Panc1 (cell line): ENCODE measurements at regions not wholly inside any gene's neighbourhood (a gene's known extent, or its start where the extent isn't known, plus 50 kb on each side); places are given as distances from the start of the nearest gene placed in this dataset.

ENCODE experiments used
- ATAC-seq: fragments of 200-7000 bp; cut with Tn5 transposase; 2 replicates; pipeline ENCODE4 v1.9.1; 2020; ENCODE audit warnings: mild to moderate bottlenecking, moderate library complexity
- BruUV-seq: library from RNA; stranded (reverse); fragments of 400-500 nt; replicated peaks from 2 replicates; lab custom pipeline; 2021; lab: Mats Ljungman, UMichigan
- CTCF ChIA-PET: fragments of 300-600 bp; sonication (Branson Sonifier 250); formaldehyde crosslinking; loops from one replicate; lab custom pipeline; 2022; ENCODE audit warnings: antibody characterized with exemption; lab: Charles Lee
- POLR2A ChIA-PET: fragments of 300-600 bp; sonication (Branson Sonifier 250); formaldehyde crosslinking; loops from one replicate; lab custom pipeline; 2022; ENCODE audit warnings: antibody characterized with exemption; lab: Charles Lee
- DNase-seq: peaks from one replicate; pipeline ENCODE4 v3.0.0-alpha.2; 2010; ENCODE audit warnings: low read depth, low spot score
- H3K27ac ChIP-seq: 2 replicates; pipeline ENCODE4 v1.5.1; 2011; ENCODE audit warnings: mild to moderate bottlenecking, low read length, inconsistent platforms
- H3K27me3 ChIP-seq: fragments of 200-500 bp; sonication (Bioruptor generic); 2 replicates; pipeline ENCODE4 v1.6.0; 2014; ENCODE audit warnings: low read length, inconsistent platforms; ENCODE audit not compliant: control insufficient read depth, insufficient read depth
- H3K36me3 ChIP-seq: fragments of 200-500 bp; sonication (Bioruptor generic); 2 replicates; pipeline ENCODE4 v1.5.1; 2014; ENCODE audit warnings: inconsistent platforms, mild to moderate bottlenecking, low read length, moderate library complexity; ENCODE audit not compliant: control insufficient read depth, insufficient read depth
- H3K4me1 ChIP-seq: 2 replicates; pipeline ENCODE4 v1.5.1; 2011; ENCODE audit warnings: inconsistent platforms, mild to moderate bottlenecking, low read length, moderate library complexity; ENCODE audit not compliant: control insufficient read depth, insufficient read depth
- H3K4me3 ChIP-seq, 2 experiments: 2 replicates each; pipeline ENCODE4 v1.5.1; 2011 to 2012; ENCODE audit warnings: low read depth in 2 of 2, low read length in 2 of 2, mild to moderate bottlenecking in 2 of 2, inconsistent platforms in 1 of 2, moderate library complexity in 1 of 2
- H3K9me3 ChIP-seq: fragments of 200-500 bp; sonication (Bioruptor generic); 2 replicates; pipeline ENCODE4 v1.5.1; 2014; ENCODE audit warnings: low read depth, mild to moderate bottlenecking, inconsistent platforms, low read length, moderate library complexity; ENCODE audit not compliant: control insufficient read depth, insufficient read depth
- CTCF ChIP-seq: fragments of 450-650 bp; IDR thresholded peaks from 2 replicates; pipeline ENCODE4 v1.5.1; 2017; ENCODE audit warnings: mild to moderate bottlenecking
- POLR2AphosphoS5 ChIP-seq: IDR thresholded peaks from 2 replicates; pipeline ENCODE4 v1.6.1; 2012; ENCODE audit warnings: mild to moderate bottlenecking, low read depth, low read length, moderate library complexity
- SIN3A ChIP-seq: IDR thresholded peaks from 2 replicates; pipeline ENCODE4 v1.6.1; 2012; ENCODE audit warnings: low read depth, mild to moderate bottlenecking, low read length, moderate library complexity, borderline replicate concordance; ENCODE audit not compliant: insufficient read depth
- TCF7L2 ChIP-seq: IDR thresholded peaks from 2 replicates; pipeline ENCODE4 v1.6.1; 2011; ENCODE audit warnings: mild to moderate bottlenecking, low read depth, low read length, inconsistent platforms
- in situ Hi-C: cut with HindIII; loops from 2 replicates; pipeline ENCODE4 v1.10.0; 2016; ENCODE audit warnings: low sequenced_read_pairs, low pct_unique_long_range_greater_than_20kb
- intact Hi-C: fragments of 100-400 bp; cut with micrococcal nuclease; formaldehyde crosslinking; loops from one replicate; pipeline ENCODE4 v1.10.0; 2022; ENCODE audit not compliant: unreplicated experiment
- TF ChIP-seq, protein P1 (sequence below), 2 experiments: IDR thresholded peaks; 2 replicates each; pipeline ENCODE4 v1.6.1; 2011 to 2012; ENCODE audit warnings: low read depth in 2 of 2, control low read depth in 1 of 2, low read length in 1 of 2, mild to moderate bottlenecking in 1 of 2, moderate library complexity in 1 of 2; ENCODE audit not compliant: insufficient read depth in 1 of 2

GRCh38 chr7:145624618-145625017 lies 492.0 kb upstream of the CNTNAP2 start:
- BruUV-seq = no TSS peak
- no peak for ATAC-seq
- DNase-seq = peak; percentile 35
- TF ChIP-seq, protein P1, sequence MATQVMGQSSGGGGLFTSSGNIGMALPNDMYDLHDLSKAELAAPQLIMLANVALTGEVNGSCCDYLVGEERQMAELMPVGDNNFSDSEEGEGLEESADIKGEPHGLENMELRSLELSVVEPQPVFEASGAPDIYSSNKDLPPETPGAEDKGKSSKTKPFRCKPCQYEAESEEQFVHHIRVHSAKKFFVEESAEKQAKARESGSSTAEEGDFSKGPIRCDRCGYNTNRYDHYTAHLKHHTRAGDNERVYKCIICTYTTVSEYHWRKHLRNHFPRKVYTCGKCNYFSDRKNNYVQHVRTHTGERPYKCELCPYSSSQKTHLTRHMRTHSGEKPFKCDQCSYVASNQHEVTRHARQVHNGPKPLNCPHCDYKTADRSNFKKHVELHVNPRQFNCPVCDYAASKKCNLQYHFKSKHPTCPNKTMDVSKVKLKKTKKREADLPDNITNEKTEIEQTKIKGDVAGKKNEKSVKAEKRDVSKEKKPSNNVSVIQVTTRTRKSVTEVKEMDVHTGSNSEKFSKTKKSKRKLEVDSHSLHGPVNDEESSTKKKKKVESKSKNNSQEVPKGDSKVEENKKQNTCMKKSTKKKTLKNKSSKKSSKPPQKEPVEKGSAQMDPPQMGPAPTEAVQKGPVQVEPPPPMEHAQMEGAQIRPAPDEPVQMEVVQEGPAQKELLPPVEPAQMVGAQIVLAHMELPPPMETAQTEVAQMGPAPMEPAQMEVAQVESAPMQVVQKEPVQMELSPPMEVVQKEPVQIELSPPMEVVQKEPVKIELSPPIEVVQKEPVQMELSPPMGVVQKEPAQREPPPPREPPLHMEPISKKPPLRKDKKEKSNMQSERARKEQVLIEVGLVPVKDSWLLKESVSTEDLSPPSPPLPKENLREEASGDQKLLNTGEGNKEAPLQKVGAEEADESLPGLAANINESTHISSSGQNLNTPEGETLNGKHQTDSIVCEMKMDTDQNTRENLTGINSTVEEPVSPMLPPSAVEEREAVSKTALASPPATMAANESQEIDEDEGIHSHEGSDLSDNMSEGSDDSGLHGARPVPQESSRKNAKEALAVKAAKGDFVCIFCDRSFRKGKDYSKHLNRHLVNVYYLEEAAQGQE (IDR thresholded peaks at IDR 0.05; ENCODE audit: insufficient read depth in 1 of 2, low read depth in 2 of 2, low read length in 1 of 2) = no peak
- TF ChIP-seq SIN3A = no peak
- no peak for TF ChIP-seq CTCF
- no peak for TF ChIP-seq TCF7L2
- Histone ChIP-seq H3K27ac (no peak overlapping the region), H3K9me3 (no peaks in the 10 kb centered on the region), H3K4me1 (no peaks in the 10 kb centered on the region), H3K4me3 (no peak overlapping the region), H3K27me3 (no peaks in the 10 kb centered on the region), H3K36me3 (no peaks in the 10 kb centered on the region)
- ChIA-PET CTCF (no interaction called here), POLR2A (no interaction called here)
- in situ Hi-C loops = no loop called here
- intact Hi-C loops = no loop called here

GRCh38 chr7:145605963-145606362 lies 510.6 kb upstream of the CNTNAP2 start:
- BruUV-seq = no TSS peak
- no peak overlapping the region for H3K4me3 ChIP-seq
- TF ChIP-seq CTCF = no peak
- no peak for TF ChIP-seq TCF7L2
- TF ChIP-seq, protein P1 (IDR thresholded peaks at IDR 0.05; ENCODE audit: insufficient read depth in 1 of 2, low read depth in 2 of 2, low read length in 1 of 2) = no peak
- no peak for TF ChIP-seq POLR2AphosphoS5
- TF ChIP-seq SIN3A = no peak
- no peaks in the 10 kb centered on the region for H3K9me3 ChIP-seq
- H3K4me1 ChIP-seq = no peaks in the 10 kb centered on the region
- ChIA-PET CTCF (no interaction called here), POLR2A (no interaction called here)
- no peak overlapping the region for H3K27ac ChIP-seq
- ATAC-seq (no peak), DNase-seq (no peak)
- in situ Hi-C loops = no loop called here
- no peaks in the 10 kb centered on the region for H3K27me3 ChIP-seq
- intact Hi-C loops = no loop called here
- H3K36me3 ChIP-seq = no peaks in the 10 kb centered on the region
